H1 (cell line): ENCODE measurements at regions not wholly inside any gene's neighbourhood (a gene's known extent, or its start where the extent isn't known, plus 50 kb on each side); places are given as distances from the start of the nearest gene placed in this dataset.

ENCODE experiments used
- CTCF ChIP-seq, 3 experiments: IDR thresholded peaks; 1 replicate in 2 of 3; 2 replicates in 1 of 3; pipeline versions ENCODE4 v1.5.1 to v1.6.1; 2011; ENCODE audit warnings: low read length in 3 of 3, mild to moderate bottlenecking in 3 of 3, inconsistent platforms in 2 of 3, low read depth in 1 of 3, moderate library complexity in 1 of 3; ENCODE audit not compliant: insufficient read depth in 1 of 3; ENCODE audit errors: control extremely low read depth in 1 of 3
- HDAC2 ChIP-seq, 2 experiments: fragments of 300-600 bp in 1 of 2; sonication (generic) in 1 of 2; IDR thresholded peaks; 2 replicates each; pipeline ENCODE4 v1.6.1; 2011 to 2012; ENCODE audit warnings: low read depth in 2 of 2, low read length in 2 of 2, mild to moderate bottlenecking in 2 of 2, moderate library complexity in 2 of 2, borderline replicate concordance in 1 of 2, inconsistent platforms in 1 of 2
- SIN3A ChIP-seq, 2 experiments: IDR thresholded peaks in 1 of 2; conservative IDR thresholded peaks in 1 of 2; 2 replicates each; pipeline ENCODE4 v1.6.1; 2011 to 2012; ENCODE audit warnings: low read length in 2 of 2, improper control_type of control experiment in 1 of 2, low read depth in 1 of 2, mild to moderate bottlenecking in 1 of 2

- TF ChIP-seq CTCF (IDR thresholded peaks at IDR 0.05; ENCODE audit: control extremely low read depth in 1 of 3, insufficient read depth in 1 of 3, low read depth in 1 of 3, low read length in 3 of 3), result no peak
- TF ChIP-seq SIN3A (conservative IDR thresholded peaks at IDR 0.05 in 1 of 2, IDR thresholded peaks at IDR 0.05 in 1 of 2; ENCODE audit: low read depth in 1 of 2, low read length in 2 of 2), result no peak
- TF ChIP-seq HDAC2 (IDR thresholded peaks at IDR 0.05; ENCODE audit: borderline replicate concordance in 1 of 2, low read depth in 2 of 2, low read length in 2 of 2), result no peak
Observed at GRCh38 chr3:176041812-176042211, 1155.5 kb downstream of the TBL1XR1 start (continued).
